IPS-NIHi11 (cell line): ENCODE measurements at regions not wholly inside any gene's neighbourhood (a gene's known extent, or its start where the extent isn't known, plus 50 kb on each side); places are given as distances from the start of the nearest gene placed in this dataset.

ENCODE experiments used
- DNase-seq: peaks from one replicate; pipeline ENCODE4 v3.0.0; 2012; ENCODE audit warnings: mixed read lengths, low spot score

- DNase-seq, result no peak
These were observed 70.4 kb upstream of the SMNDC1 start for GRCh38 chr10:110375121-110375520.

GRCh38 chr10:110376021-110376766, 71.5 kb upstream of the SMNDC1 start:
- DNase-seq, result no peak

- DNase-seq, result no peak
These were observed 72.0 kb upstream of the SMNDC1 start for GRCh38 chr10:110376767-110377160.

GRCh38 chr10:110378006-110378405, 73.3 kb upstream of the SMNDC1 start:
- DNase-seq, result no peak

GRCh38 chr10:110378533-110379108, 73.9 kb upstream of the SMNDC1 start:
- DNase-seq, result no peak

- no peak for DNase-seq
These were observed 75.1 kb upstream of the SMNDC1 start for GRCh38 chr10:110379831-110380230.

GRCh38 chr10:110380293-110380692, 75.6 kb upstream of the SMNDC1 start:
- no peak for DNase-seq

GRCh38 chr10:110382695-110383094, 78.0 kb upstream of the SMNDC1 start:
- no peak for DNase-seq

- no peak for DNase-seq
These were observed 82.9 kb upstream of the SMNDC1 start for GRCh38 chr10:110387617-110387982.

- no peak for DNase-seq
These were observed 83.4 kb upstream of the SMNDC1 start for GRCh38 chr10:110387983-110388686.

GRCh38 chr10:110388687-110389052, 84.0 kb upstream of the SMNDC1 start:
- DNase-seq, result no peak

GRCh38 chr10:110389255-110389654, 84.5 kb upstream of the SMNDC1 start:
- no peak for DNase-seq

GRCh38 chr10:110391541-110391940, 86.8 kb upstream of the SMNDC1 start:
- no peak for DNase-seq

GRCh38 chr10:110392121-110392520, 87.4 kb upstream of the SMNDC1 start:
- no peak for DNase-seq

- no peak for DNase-seq
These were observed 88.4 kb upstream of the SMNDC1 start for GRCh38 chr10:110392868-110393740.

GRCh38 chr10:110393866-110394265, 89.1 kb upstream of the SMNDC1 start:
- no peak for DNase-seq

- no peak for DNase-seq
These were observed 89.6 kb upstream of the SMNDC1 start for GRCh38 chr10:110394296-110394695.

GRCh38 chr10:110394898-110395297, 90.2 kb upstream of the SMNDC1 start:
- DNase-seq, result no peak

- DNase-seq, result no peak
These were observed 90.9 kb upstream of the SMNDC1 start for GRCh38 chr10:110395350-110396283.

GRCh38 chr10:110396284-110396651, 91.5 kb upstream of the SMNDC1 start:
- no peak for DNase-seq

- DNase-seq, result no peak
These were observed 93.1 kb upstream of the SMNDC1 start for GRCh38 chr10:110397856-110398255.
